ENCODE measurements at regions not wholly inside any gene's neighbourhood (a gene's known extent, or its start where the extent isn't known, plus 50 kb on each side); places are given as distances from the start of the nearest gene placed in this dataset.

DNA sequence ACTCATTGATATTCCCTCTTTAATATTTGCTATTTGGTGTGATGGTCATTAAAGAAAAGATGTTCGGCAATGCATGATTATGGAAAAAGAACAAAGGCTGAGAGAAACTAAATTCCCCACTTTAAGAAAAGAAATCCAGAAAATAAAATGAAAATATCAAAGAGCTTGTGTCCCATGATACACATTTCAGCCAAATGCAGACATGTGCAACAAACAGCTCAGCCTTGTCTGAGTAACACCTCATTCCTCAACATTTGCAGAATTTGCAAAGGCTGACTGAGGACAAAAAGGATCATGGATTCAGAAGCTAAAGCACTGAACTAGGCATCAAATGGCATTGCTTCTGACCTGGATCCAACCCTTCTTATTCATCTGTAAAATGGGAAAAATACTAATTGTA, 281.0 kb downstream of the RAB28 start (continued):
- TF ChIP-seq FOXJ3 (CRISPR knock-in tag; IDR thresholded peaks at IDR 0.05), result no peak
- no peak for TF ChIP-seq NRF1 (IDR thresholded peaks at IDR 0.05; ENCODE audit: low read depth, low read length)
- TF ChIP-seq, protein P1, sequence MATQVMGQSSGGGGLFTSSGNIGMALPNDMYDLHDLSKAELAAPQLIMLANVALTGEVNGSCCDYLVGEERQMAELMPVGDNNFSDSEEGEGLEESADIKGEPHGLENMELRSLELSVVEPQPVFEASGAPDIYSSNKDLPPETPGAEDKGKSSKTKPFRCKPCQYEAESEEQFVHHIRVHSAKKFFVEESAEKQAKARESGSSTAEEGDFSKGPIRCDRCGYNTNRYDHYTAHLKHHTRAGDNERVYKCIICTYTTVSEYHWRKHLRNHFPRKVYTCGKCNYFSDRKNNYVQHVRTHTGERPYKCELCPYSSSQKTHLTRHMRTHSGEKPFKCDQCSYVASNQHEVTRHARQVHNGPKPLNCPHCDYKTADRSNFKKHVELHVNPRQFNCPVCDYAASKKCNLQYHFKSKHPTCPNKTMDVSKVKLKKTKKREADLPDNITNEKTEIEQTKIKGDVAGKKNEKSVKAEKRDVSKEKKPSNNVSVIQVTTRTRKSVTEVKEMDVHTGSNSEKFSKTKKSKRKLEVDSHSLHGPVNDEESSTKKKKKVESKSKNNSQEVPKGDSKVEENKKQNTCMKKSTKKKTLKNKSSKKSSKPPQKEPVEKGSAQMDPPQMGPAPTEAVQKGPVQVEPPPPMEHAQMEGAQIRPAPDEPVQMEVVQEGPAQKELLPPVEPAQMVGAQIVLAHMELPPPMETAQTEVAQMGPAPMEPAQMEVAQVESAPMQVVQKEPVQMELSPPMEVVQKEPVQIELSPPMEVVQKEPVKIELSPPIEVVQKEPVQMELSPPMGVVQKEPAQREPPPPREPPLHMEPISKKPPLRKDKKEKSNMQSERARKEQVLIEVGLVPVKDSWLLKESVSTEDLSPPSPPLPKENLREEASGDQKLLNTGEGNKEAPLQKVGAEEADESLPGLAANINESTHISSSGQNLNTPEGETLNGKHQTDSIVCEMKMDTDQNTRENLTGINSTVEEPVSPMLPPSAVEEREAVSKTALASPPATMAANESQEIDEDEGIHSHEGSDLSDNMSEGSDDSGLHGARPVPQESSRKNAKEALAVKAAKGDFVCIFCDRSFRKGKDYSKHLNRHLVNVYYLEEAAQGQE (IDR thresholded peaks at IDR 0.05; ENCODE audit: low read depth, low read length), result no peak

DNA sequence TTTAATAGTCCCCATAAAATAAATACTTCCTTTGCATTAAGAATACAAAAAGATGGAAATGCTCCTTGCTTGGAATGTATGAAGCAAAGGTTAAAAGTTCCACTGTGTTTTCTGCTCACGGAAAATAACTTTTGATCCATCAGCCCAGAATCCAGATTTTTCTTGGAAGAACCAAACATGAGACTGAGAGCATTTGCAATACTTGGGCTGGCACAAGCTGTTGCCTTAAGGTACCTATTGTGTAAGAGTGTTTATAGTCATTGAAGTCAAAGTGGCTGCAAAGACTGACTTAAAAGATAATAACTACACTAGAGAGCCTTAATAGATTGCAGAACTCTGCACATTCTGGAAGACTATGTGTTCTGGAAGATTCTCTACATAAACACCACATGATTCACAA, 281.4 kb downstream of the RAB28 start:
- ChIA-PET CTCF (no interaction called here), POLR2A (no interaction called here)
- no peaks in the 10 kb centered on the region for H3K27me3 ChIP-seq (ENCODE audit: insufficient read depth)
- H3K36me3 ChIP-seq (replicated peaks in 1 of 2; ENCODE audit: control insufficient read depth in 1 of 2, insufficient read depth in 2 of 2, low read length in 1 of 2), result no peaks in the 10 kb centered on the region
- H3K4me1 ChIP-seq (ENCODE audit: control insufficient read depth in 1 of 2, insufficient read depth in 2 of 2, low read depth in 1 of 2, low read length in 1 of 2), result no peaks in the 10 kb centered on the region
- no peak for DNase-seq
- no peaks in the 10 kb centered on the region for H4K20me1 ChIP-seq (ENCODE audit: insufficient read depth)
- H3F3A ChIP-seq (replicated peaks; ENCODE audit: insufficient read depth), result no peaks in the 10 kb centered on the region
- no peak overlapping the region for H3K9ac ChIP-seq
- WGBS (ENCODE audit: low lambda C conversion rate), result 31% methylated on average over 1 of the region's 1 CpG
- H2AFZ ChIP-seq (ENCODE audit: low read depth), result no peak overlapping the region
- TF ChIP-seq FOXJ3 (CRISPR knock-in tag; IDR thresholded peaks at IDR 0.05) (no peak), POLR2AphosphoS5 (IDR thresholded peaks at IDR 0.05; ENCODE audit: low read depth, low read length) (no peak), GATA2 (CRISPR knock-in tag; IDR thresholded peaks at IDR 0.05) (no peak), PBX3 (IDR thresholded peaks at IDR 0.05) (no peak), TEAD4 (IDR thresholded peaks at IDR 0.05; ENCODE audit: borderline replicate concordance, insufficient read depth) (no peak)
- TF ChIP-seq, protein P2, sequence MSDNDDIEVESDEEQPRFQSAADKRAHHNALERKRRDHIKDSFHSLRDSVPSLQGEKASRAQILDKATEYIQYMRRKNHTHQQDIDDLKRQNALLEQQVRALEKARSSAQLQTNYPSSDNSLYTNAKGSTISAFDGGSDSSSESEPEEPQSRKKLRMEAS (IDR thresholded peaks at IDR 0.05; ENCODE audit: low read depth), result no peak
- no peak overlapping the region for H3K27ac ChIP-seq (ENCODE audit: low read depth in 2 of 2, low read length in 1 of 2)
- H3K4me2 ChIP-seq, result no peak overlapping the region
- no peak overlapping the region for H3K4me3 ChIP-seq (ENCODE audit: low read depth in 2 of 2, low read length in 1 of 2)
- no peaks in the 10 kb centered on the region for H3K79me2 ChIP-seq (ENCODE audit: insufficient read depth)
- no peaks in the 10 kb centered on the region for H3K9me2 ChIP-seq
- no peaks in the 10 kb centered on the region for H3K9me3 ChIP-seq

GRCh38 chr4:13201241-13201640, 282.9 kb downstream of the RAB28 start:
- H3K9ac ChIP-seq, result no peak overlapping the region
- no peaks in the 10 kb centered on the region for H3K36me3 ChIP-seq (replicated peaks in 1 of 2; ENCODE audit: control insufficient read depth in 1 of 2, insufficient read depth in 2 of 2, low read length in 1 of 2)
- H3K4me1 ChIP-seq (ENCODE audit: control insufficient read depth in 1 of 2, insufficient read depth in 2 of 2, low read depth in 1 of 2, low read length in 1 of 2), result no peaks in the 10 kb centered on the region
- no peaks in the 10 kb centered on the region for H3K27me3 ChIP-seq (ENCODE audit: insufficient read depth)
- no peaks in the 10 kb centered on the region for H4K20me1 ChIP-seq (ENCODE audit: insufficient read depth)
- no peaks in the 10 kb centered on the region for H3K79me2 ChIP-seq (ENCODE audit: insufficient read depth)
- no peaks in the 10 kb centered on the region for H3F3A ChIP-seq (replicated peaks; ENCODE audit: insufficient read depth)
- POLR2A ChIA-PET, result no interaction called here
- no peak overlapping the region for H2AFZ ChIP-seq (ENCODE audit: low read depth)
- TF ChIP-seq ZBTB33 (IDR thresholded peaks at IDR 0.05; ENCODE audit: borderline replicate concordance, low read depth), result no peak
- no peak for TF ChIP-seq NFIC (IDR thresholded peaks at IDR 0.05; ENCODE audit: borderline replicate concordance)
- TF ChIP-seq FOXM1 (IDR thresholded peaks at IDR 0.05; ENCODE audit: low read depth), result no peak
- TF ChIP-seq TAF1 (IDR thresholded peaks at IDR 0.05; ENCODE audit: borderline replicate concordance, low read depth, low read length), result no peak
- TF ChIP-seq SIN3A (IDR thresholded peaks at IDR 0.05; ENCODE audit: borderline replicate concordance, low read depth, low read length), result no peak
- no peak for TF ChIP-seq RAD21 (IDR thresholded peaks at IDR 0.05; ENCODE audit: low read length)
- TF ChIP-seq TCF12 (IDR thresholded peaks at IDR 0.05), result no peak
- TF ChIP-seq RCOR1 (IDR thresholded peaks at IDR 0.05; ENCODE audit: low read length), result no peak
- TF ChIP-seq MXI1 (IDR thresholded peaks at IDR 0.05; ENCODE audit: low read depth, low read length), result no peak
- TF ChIP-seq CHD2 (IDR thresholded peaks at IDR 0.05; ENCODE audit: low read length, partially characterized antibody), result no peak
- no peak for TF ChIP-seq ELF1 (IDR thresholded peaks at IDR 0.05)
- 28% methylated on average over 3 of the region's 3 CpGs for WGBS (ENCODE audit: low lambda C conversion rate)
- H3K9me2 ChIP-seq, result no peaks in the 10 kb centered on the region
- H3K4me2 ChIP-seq, result no peak overlapping the region
- DNase-seq, result no peak
- H3K9me3 ChIP-seq, result no peaks in the 10 kb centered on the region
- CTCF ChIA-PET, result no interaction called here
- H3K4me3 ChIP-seq (ENCODE audit: low read depth in 2 of 2, low read length in 1 of 2), result no peak overlapping the region
- no peak overlapping the region for H3K27ac ChIP-seq (ENCODE audit: low read depth in 2 of 2, low read length in 1 of 2)
